Left lung (tissue), 4 donors: ENCODE measurements at regions not wholly inside any gene's neighbourhood (a gene's known extent, or its start where the extent isn't known, plus 50 kb on each side); places are given as distances from the start of the nearest gene placed in this dataset.

Source experiments
- ATAC-seq: fragments of 200-7000 bp; cut with Tn5 transposase; one replicate; pipeline ENCODE4 v1.9.1; 2020; ENCODE audit warnings: moderate library complexity
- DNase-seq, 4 donors: peaks; one replicate each; pipeline ENCODE4 v3.0.0-alpha.2; 2013 to 2020
- H3K27ac ChIP-seq, 2 donors: fragments of 200-600 bp; sonication (generic) in 1 of 2; one replicate each; pipeline versions ENCODE4 v1.5.0 to v1.8.0; 2020 to 2021
- H3K27me3 ChIP-seq, 2 donors: fragments of 200-600 bp; sonication (generic) in 1 of 2; one replicate each; pipeline versions ENCODE4 v1.5.0 to v1.8.0; 2020 to 2021
- H3K36me3 ChIP-seq, 2 donors: fragments of 200-600 bp; sonication (generic) in 1 of 2; one replicate each; pipeline versions ENCODE4 v1.5.0 to v1.8.0; 2020 to 2021
- H3K4me1 ChIP-seq, 2 donors: fragments of 200-600 bp; one replicate each; pipeline ENCODE4 v1.8.0; 2021
- H3K4me3 ChIP-seq, 2 donors: fragments of 200-600 bp; sonication (generic) in 1 of 2; one replicate each; pipeline versions ENCODE4 v1.5.0 to v1.8.0; 2020 to 2021; ENCODE audit warnings: mild to moderate bottlenecking in 1 of 2
- H3K9me3 ChIP-seq, 2 donors: fragments of 200-600 bp; sonication (generic) in 1 of 2; one replicate each; pipeline versions ENCODE4 v1.5.0 to v1.8.0; 2020 to 2021
- CTCF ChIP-seq, 2 donors: fragments of 200-600 bp; sonication (generic) in 1 of 2; IDR thresholded peaks; one replicate each; pipeline versions ENCODE4 v1.5.0 to v1.8.0; 2021; ENCODE audit warnings: antibody characterized with exemption in 2 of 2
- intact Hi-C, 2 donors: fragments of 100-400 bp; cut with DNase I; formaldehyde crosslinking; loops; one replicate each; pipeline versions ENCODE4 v1.11.2 to v1.14.2; 2022
- donor health status: DM: no; HTN: yes; CAD: no.
- donor health status: DM: no; HTN: no; CAD: no.

GRCh38 chr5:164357395-164358033 is 852.1 kb downstream of the MAT2B start:
- ATAC-seq (no peak), DNase-seq (no peak)
- no peaks in the 10 kb centered on the region for H3K27me3 ChIP-seq
- H3K36me3 ChIP-seq: no peaks in the 10 kb centered on the region
- no peak overlapping the region for H3K27ac ChIP-seq
- no peaks in the 10 kb centered on the region for H3K9me3 ChIP-seq
- H3K4me3 ChIP-seq: no peak overlapping the region
- intact Hi-C loops: no loop called here
- H3K4me1 ChIP-seq: no peaks in the 10 kb centered on the region
- TF ChIP-seq CTCF (IDR thresholded peaks at IDR 0.05): no peak

DNA sequence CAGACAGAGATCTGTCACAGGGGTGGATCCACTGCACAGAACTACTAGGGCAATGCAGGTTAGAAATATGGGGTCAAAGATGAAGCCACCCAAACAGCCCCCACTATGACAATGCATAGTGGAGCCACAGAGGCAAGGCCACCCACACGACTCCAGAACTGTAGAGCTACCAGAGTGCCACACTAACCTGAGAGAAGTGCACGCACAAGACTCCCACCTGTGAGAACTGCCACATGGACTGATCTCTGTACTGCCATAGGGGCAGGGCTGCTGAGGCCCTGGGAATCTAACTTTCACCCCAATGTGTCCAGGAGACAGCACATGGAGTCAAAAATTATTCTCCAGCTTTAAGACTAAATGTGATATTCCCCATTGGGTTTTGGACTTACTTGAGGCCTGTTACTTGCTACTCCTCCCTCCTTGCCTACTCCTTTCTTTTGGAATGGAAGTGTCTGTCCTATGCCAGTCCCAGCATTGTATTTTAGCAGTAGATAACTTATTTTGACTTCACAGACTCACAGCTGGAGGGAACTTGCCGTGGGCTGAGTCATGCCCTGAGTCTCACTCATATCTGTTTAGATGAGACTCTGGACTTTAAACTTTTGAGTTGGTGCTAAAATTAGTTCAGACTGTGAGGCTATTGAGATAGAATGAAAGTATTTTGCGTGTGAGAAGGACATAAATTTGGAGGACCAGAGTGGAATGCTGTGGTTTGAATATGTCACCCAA is 853.3 kb downstream of the MAT2B start:
- H3K27ac ChIP-seq: no peak overlapping the region
- no peaks in the 10 kb centered on the region for H3K9me3 ChIP-seq
- ATAC-seq: no peak
- intact Hi-C loops: no loop called here
- no peak for TF ChIP-seq CTCF (IDR thresholded peaks at IDR 0.05)
- H3K36me3 ChIP-seq: no peaks in the 10 kb centered on the region
- no peak for DNase-seq
- no peaks in the 10 kb centered on the region for H3K27me3 ChIP-seq
- no peak overlapping the region for H3K4me3 ChIP-seq
- H3K4me1 ChIP-seq: no peaks in the 10 kb centered on the region

- H3K27ac ChIP-seq: no peak overlapping the region
- ATAC-seq: no peak
- no peak overlapping the region for H3K4me3 ChIP-seq
- intact Hi-C loops: no loop called here
- no peaks in the 10 kb centered on the region for H3K27me3 ChIP-seq
- DNase-seq: no peak
- no peaks in the 10 kb centered on the region for H3K4me1 ChIP-seq
- TF ChIP-seq CTCF (IDR thresholded peaks at IDR 0.05): no peak
- H3K36me3 ChIP-seq: no peaks in the 10 kb centered on the region
- no peaks in the 10 kb centered on the region for H3K9me3 ChIP-seq
Observed at GRCh38 chr5:164359260-164360255, 854.1 kb downstream of the MAT2B start.

DNA sequence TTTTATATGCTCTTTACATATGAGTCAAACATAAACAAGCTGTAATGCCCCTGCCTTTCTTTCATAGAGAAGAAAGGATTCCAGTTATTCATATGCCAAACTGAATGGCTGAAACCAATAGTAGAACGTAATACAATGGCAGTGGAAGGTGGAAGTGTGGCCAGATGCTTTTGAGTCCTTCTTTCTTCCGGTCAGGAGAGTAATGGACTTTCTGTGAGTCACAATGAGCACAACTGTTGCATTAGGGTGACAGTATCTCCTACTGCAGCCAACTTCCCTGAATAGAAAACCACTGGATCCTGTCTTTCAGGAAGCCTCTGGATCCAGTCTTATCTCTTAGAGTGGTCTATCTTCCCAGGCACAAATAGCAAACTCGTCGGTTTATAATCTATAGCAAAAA is 855.2 kb downstream of the MAT2B start:
- TF ChIP-seq CTCF (IDR thresholded peaks at IDR 0.05): no peak
- intact Hi-C loops: no loop called here
- ATAC-seq (no peak), DNase-seq (no peak)
- Histone ChIP-seq H3K4me1 (no peaks in the 10 kb centered on the region), H3K9me3 (no peaks in the 10 kb centered on the region), H3K36me3 (no peaks in the 10 kb centered on the region), H3K4me3 (no peak overlapping the region), H3K27me3 (no peaks in the 10 kb centered on the region), H3K27ac (no peak overlapping the region)

GRCh38 chr5:164361986-164362385 is 856.6 kb downstream of the MAT2B start:
- no peaks in the 10 kb centered on the region for H3K4me1 ChIP-seq
- H3K4me3 ChIP-seq: no peak overlapping the region
- no peak overlapping the region for H3K27ac ChIP-seq
- no peaks in the 10 kb centered on the region for H3K9me3 ChIP-seq
- TF ChIP-seq CTCF (IDR thresholded peaks at IDR 0.05): no peak
- DNase-seq: no peak
- H3K36me3 ChIP-seq: no peaks in the 10 kb centered on the region
- no peak for ATAC-seq
- intact Hi-C loops: no loop called here
- no peaks in the 10 kb centered on the region for H3K27me3 ChIP-seq
